Endothelial cell of umbilical vein (primary cell): ENCODE measurements at regions not wholly inside any gene's neighbourhood (a gene's known extent, or its start where the extent isn't known, plus 50 kb on each side); places are given as distances from the start of the nearest gene placed in this dataset.

Experiments used
- CTCF ChIP-seq, 2 donors: IDR thresholded peaks; 1 replicate in 1 of 2; 2 replicates in 1 of 2; pipeline ENCODE4 v1.5.1; 2011; ENCODE audit warnings: low read length in 2 of 2, mild to moderate bottlenecking in 2 of 2, moderate library complexity in 2 of 2, control low read depth in 1 of 2, inconsistent platforms in 1 of 2, low read depth in 1 of 2; ENCODE audit not compliant: insufficient read depth in 1 of 2; ENCODE audit errors: extremely low read depth in 1 of 2
- EZH2 ChIP-seq: IDR thresholded peaks from 2 replicates; pipeline ENCODE4 v1.6.1; 2012; ENCODE audit warnings: borderline replicate concordance, low read depth, mild to moderate bottlenecking, moderate library complexity, low read length, inconsistent platforms; ENCODE audit not compliant: severe bottlenecking
- JUN ChIP-seq: IDR thresholded peaks from 2 replicates; pipeline ENCODE4 v1.6.1; 2011; ENCODE audit warnings: borderline replicate concordance, low read depth; ENCODE audit not compliant: insufficient read length, insufficient read depth
- MYC ChIP-seq: IDR thresholded peaks from one replicate; pipeline ENCODE4 v1.6.1; 2011; ENCODE audit warnings: mild to moderate bottlenecking, low read depth, low read length
- POLR2A ChIP-seq: IDR thresholded peaks from 2 replicates; pipeline ENCODE4 v1.6.1; 2012; ENCODE audit warnings: low read depth, mild to moderate bottlenecking, control low read depth, low read length
- POLR2AphosphoS5 ChIP-seq: IDR thresholded peaks from 2 replicates; pipeline ENCODE4 v1.6.1; 2012; ENCODE audit warnings: low read depth, mild to moderate bottlenecking, control low read depth, low read length, moderate library complexity; ENCODE audit not compliant: insufficient read depth

- TF ChIP-seq CTCF (IDR thresholded peaks at IDR 0.05; ENCODE audit: extremely low read depth in 1 of 2, insufficient read depth in 1 of 2, low read depth in 1 of 2, low read length in 2 of 2) (no peak), EZH2 (no peak), JUN (no peak), POLR2A (no peak), MYC (no peak), POLR2AphosphoS5 (no peak)
Observed at GRCh38 chr1:208430220-208430619, 186.0 kb upstream of the PLXNA2 start.
